MM.1S (cell line): ENCODE measurements at regions not wholly inside any gene's neighbourhood (a gene's known extent, or its start where the extent isn't known, plus 50 kb on each side); places are given as distances from the start of the nearest gene placed in this dataset.

Experiments
- DNase-seq: peaks from one replicate; pipeline ENCODE4 v3.0.0-alpha.2; 2015
- H2AFZ ChIP-seq: fragments of 300-600 bp; sonication (generic); 2 replicates; pipeline ENCODE4 v1.6.0; 2016; ENCODE audit warnings: antibody characterized with exemption, low read length
- H3F3A ChIP-seq: fragments of 300-600 bp; sonication (generic); 2 replicates; pipeline ENCODE4 v1.6.1; 2016; ENCODE audit warnings: mild to moderate bottlenecking, antibody characterized with exemption, low read length, moderate library complexity, mixed read lengths; ENCODE audit not compliant: insufficient read depth
- H3K27ac ChIP-seq: fragments of 300-600 bp; sonication (generic); 2 replicates; pipeline ENCODE4 v1.5.1; 2016; ENCODE audit warnings: mild to moderate bottlenecking, low read length
- H3K27me3 ChIP-seq: fragments of 300-600 bp; sonication (generic); replicated peaks from 2 replicates; pipeline ENCODE4 v1.6.0; 2016; ENCODE audit warnings: low read length; ENCODE audit not compliant: insufficient read depth
- H3K36me3 ChIP-seq: fragments of 300-600 bp; sonication (generic); replicated peaks from 2 replicates; pipeline ENCODE4 v1.6.1; 2016; ENCODE audit warnings: mild to moderate bottlenecking, low read length, mixed read lengths; ENCODE audit not compliant: insufficient read depth
- H3K4me1 ChIP-seq: fragments of 300-600 bp; sonication (generic); 2 replicates; pipeline ENCODE4 v1.6.1; 2016; ENCODE audit warnings: low read length, mixed read lengths
- H3K4me2 ChIP-seq: fragments of 300-600 bp; sonication (generic); 2 replicates; pipeline ENCODE4 v1.6.0; 2016; ENCODE audit warnings: low read depth, low read length
- H3K4me3 ChIP-seq: fragments of 300-600 bp; sonication (generic); 2 replicates; pipeline ENCODE4 v1.5.1; 2016; ENCODE audit warnings: low read length, mixed read lengths
- H3K79me2 ChIP-seq: fragments of 300-600 bp; sonication (generic); 2 replicates; pipeline ENCODE4 v1.6.1; 2016; ENCODE audit warnings: mixed run types, low read length, mixed read lengths
- H3K9ac ChIP-seq: fragments of 300-600 bp; sonication (generic); 2 replicates; pipeline ENCODE4 v1.6.1; 2016; ENCODE audit warnings: low read length, mixed read lengths
- H3K9me2 ChIP-seq: fragments of 300-600 bp; sonication (generic); replicated peaks from 2 replicates; pipeline ENCODE4 v1.6.1; 2016; ENCODE audit warnings: mild to moderate bottlenecking, low read length, mixed read lengths; ENCODE audit not compliant: insufficient read depth
- H3K9me3 ChIP-seq: fragments of 300-600 bp; sonication (generic); replicated peaks from 2 replicates; pipeline ENCODE4 v1.6.1; 2016; ENCODE audit warnings: mild to moderate bottlenecking, low read length, mixed read lengths; ENCODE audit not compliant: insufficient read depth
- H4K20me1 ChIP-seq: fragments of 300-600 bp; sonication (generic); 2 replicates; pipeline ENCODE4 v1.6.1; 2016; ENCODE audit warnings: mild to moderate bottlenecking, low read length, moderate library complexity, mixed read lengths; ENCODE audit not compliant: insufficient read depth
- EZH2 ChIP-seq: fragments of 300-600 bp; sonication (generic); optimal IDR thresholded peaks from 2 replicates; pipeline ENCODE3; 2017; ENCODE audit warnings: low read depth, mild to moderate bottlenecking, antibody characterized with exemption, low read length, mixed read lengths
- EZH2phosphoT487 ChIP-seq: fragments of 300-600 bp; sonication (generic); IDR thresholded peaks from 2 replicates; pipeline ENCODE4 v1.6.1; 2018; ENCODE audit warnings: antibody characterized with exemption, low read length
- TF ChIP-seq, protein P1 (sequence below): fragments of 300-600 bp; sonication (generic); IDR thresholded peaks from 2 replicates; pipeline ENCODE4 v1.5.1; 2016; ENCODE audit warnings: antibody characterized with exemption, low read length, mixed read lengths

DNA sequence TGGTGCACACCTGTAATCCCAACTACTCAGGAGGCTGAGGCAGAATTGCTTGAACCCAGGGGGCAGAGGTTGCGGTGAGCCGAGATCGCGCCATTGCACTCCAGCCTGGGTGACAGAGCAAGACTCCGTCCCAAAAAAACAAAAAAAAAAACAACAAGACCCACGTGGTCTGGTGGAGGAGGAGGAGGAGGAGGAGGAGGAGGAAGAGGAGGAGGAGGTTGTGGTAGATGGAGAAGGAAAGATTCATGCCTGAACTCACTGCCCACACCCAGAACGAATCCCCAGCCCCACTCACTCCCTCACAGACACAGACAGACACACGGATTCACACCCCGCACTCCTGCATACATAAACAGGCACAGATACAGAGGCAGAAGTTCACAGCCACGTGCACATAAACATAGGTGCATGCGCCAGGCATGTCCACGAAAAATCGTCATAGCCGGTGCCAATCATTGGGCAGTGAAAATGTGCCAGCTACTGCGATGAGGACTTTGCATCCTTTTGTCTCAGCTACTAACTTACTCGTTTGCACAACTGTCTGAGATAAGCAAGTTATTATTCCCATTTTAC is 138.5 kb downstream of the WSCD1 start:
- no peak overlapping the region for H3K9ac ChIP-seq
- no peaks in the 10 kb centered on the region for H3K79me2 ChIP-seq
- H3K4me1 ChIP-seq: no peaks in the 10 kb centered on the region
- H4K20me1 ChIP-seq: no peaks in the 10 kb centered on the region
- no peaks in the 10 kb centered on the region for H3K27me3 ChIP-seq
- H3K36me3 ChIP-seq: no peaks in the 10 kb centered on the region
- no peak overlapping the region for H3K4me2 ChIP-seq
- no peak overlapping the region for H3K27ac ChIP-seq
- H3K9me3 ChIP-seq: no peaks in the 10 kb centered on the region
- no peak for DNase-seq
- H3K9me2 ChIP-seq: no peaks in the 10 kb centered on the region
- no peak overlapping the region for H3K4me3 ChIP-seq
- H2AFZ ChIP-seq: no peak overlapping the region
- TF ChIP-seq EZH2: no peak
- no peaks in the 10 kb centered on the region for H3F3A ChIP-seq

DNA sequence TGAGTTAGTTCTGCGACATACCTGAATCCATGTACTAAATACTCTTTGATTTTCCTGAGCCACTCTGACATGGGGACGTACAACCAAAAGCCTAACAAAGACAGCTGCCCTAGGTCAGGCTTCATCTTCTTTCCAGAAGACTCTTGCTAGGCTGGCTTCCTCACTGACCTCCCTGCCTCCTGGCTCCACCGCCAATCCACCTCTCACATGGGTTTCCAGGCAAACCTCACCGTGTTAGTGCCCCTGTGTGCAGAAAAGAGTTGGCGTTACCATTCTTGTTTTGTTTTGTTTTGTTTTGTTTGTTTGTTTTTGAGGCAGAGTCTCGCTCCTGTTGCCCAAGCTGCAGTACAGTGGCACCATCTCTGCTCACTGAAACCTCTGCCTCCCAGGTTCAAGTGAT is 135.3 kb downstream of the WSCD1 start:
- no peaks in the 10 kb centered on the region for H3F3A ChIP-seq
- H3K9me2 ChIP-seq: no peaks in the 10 kb centered on the region
- H3K4me3 ChIP-seq: no peak overlapping the region
- TF ChIP-seq EZH2 (no peak), EZH2phosphoT487 (no peak)
- TF ChIP-seq, protein P1, sequence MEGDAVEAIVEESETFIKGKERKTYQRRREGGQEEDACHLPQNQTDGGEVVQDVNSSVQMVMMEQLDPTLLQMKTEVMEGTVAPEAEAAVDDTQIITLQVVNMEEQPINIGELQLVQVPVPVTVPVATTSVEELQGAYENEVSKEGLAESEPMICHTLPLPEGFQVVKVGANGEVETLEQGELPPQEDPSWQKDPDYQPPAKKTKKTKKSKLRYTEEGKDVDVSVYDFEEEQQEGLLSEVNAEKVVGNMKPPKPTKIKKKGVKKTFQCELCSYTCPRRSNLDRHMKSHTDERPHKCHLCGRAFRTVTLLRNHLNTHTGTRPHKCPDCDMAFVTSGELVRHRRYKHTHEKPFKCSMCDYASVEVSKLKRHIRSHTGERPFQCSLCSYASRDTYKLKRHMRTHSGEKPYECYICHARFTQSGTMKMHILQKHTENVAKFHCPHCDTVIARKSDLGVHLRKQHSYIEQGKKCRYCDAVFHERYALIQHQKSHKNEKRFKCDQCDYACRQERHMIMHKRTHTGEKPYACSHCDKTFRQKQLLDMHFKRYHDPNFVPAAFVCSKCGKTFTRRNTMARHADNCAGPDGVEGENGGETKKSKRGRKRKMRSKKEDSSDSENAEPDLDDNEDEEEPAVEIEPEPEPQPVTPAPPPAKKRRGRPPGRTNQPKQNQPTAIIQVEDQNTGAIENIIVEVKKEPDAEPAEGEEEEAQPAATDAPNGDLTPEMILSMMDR: no peak
- H4K20me1 ChIP-seq: no peaks in the 10 kb centered on the region
- no peak for DNase-seq
- no peak overlapping the region for H2AFZ ChIP-seq
- no peaks in the 10 kb centered on the region for H3K79me2 ChIP-seq
- H3K4me1 ChIP-seq: no peaks in the 10 kb centered on the region
- no peaks in the 10 kb centered on the region for H3K9me3 ChIP-seq
- no peaks in the 10 kb centered on the region for H3K27me3 ChIP-seq
- no peak overlapping the region for H3K4me2 ChIP-seq
- H3K9ac ChIP-seq: no peak overlapping the region
- no peak overlapping the region for H3K27ac ChIP-seq
- H3K36me3 ChIP-seq: no peaks in the 10 kb centered on the region

DNA sequence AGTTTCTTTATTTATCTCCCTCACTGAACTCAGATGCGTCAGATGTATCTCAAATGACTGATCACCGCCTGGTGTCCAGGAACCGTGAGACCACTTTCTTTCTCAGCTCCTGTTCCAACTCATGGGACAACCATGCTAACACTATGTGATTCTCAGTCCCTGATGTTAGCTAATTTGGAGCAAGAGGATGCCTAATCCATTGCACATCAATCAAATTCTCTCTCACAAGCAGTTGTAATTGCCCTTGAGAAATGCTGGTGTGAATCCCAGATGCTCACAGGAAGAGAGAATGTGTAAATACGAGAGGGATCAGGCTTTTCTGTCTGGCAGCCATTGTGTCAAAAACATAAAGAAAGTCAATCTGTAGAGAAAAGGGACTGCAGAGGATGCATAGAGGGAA is 134.9 kb downstream of the WSCD1 start:
- Histone ChIP-seq H3K79me2 (no peaks in the 10 kb centered on the region), H4K20me1 (no peaks in the 10 kb centered on the region), H3K4me3 (no peak overlapping the region), H3K9me3 (no peaks in the 10 kb centered on the region), H3K4me1 (no peaks in the 10 kb centered on the region), H3K9me2 (no peaks in the 10 kb centered on the region), H3K27ac (no peak overlapping the region), H3F3A (no peaks in the 10 kb centered on the region), H3K9ac (no peak overlapping the region), H2AFZ (no peak overlapping the region), H3K36me3 (no peaks in the 10 kb centered on the region), H3K27me3 (no peaks in the 10 kb centered on the region), H3K4me2 (no peak overlapping the region)
- DNase-seq: no peak
- TF ChIP-seq EZH2phosphoT487: no peak
- TF ChIP-seq, protein P1: no peak
- TF ChIP-seq EZH2: no peak

DNA sequence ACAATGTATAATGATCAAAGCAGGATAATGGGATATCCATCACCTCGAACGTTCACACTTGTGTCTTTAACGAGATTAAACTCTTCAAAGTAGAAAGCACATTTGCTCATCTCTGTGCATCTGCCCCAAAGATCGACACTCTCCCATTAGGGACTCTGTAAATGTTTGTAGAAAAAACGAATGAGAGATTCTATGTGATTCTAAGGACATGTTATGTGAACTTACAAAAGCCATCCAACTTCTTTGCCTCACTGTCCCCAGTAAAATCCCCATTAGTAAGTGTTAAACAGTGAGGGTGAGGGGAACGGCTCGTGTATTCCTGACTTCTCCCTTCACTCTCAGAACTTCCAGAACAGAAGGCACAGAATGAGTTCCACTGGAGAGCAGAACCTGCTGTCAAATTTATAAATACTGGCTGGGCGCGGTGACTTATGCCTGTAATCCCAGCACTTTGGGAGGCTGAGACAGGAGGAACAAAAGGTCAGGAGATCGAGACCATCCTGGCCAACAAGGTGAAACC is 134.1 kb downstream of the WSCD1 start:
- Histone ChIP-seq H3K4me1 (no peaks in the 10 kb centered on the region), H3K79me2 (no peaks in the 10 kb centered on the region), H3K4me3 (no peak overlapping the region), H2AFZ (no peak overlapping the region), H3K9ac (no peak overlapping the region), H3F3A (no peaks in the 10 kb centered on the region), H3K4me2 (no peak overlapping the region), H4K20me1 (no peaks in the 10 kb centered on the region), H3K27ac (no peak overlapping the region), H3K9me3 (no peaks in the 10 kb centered on the region), H3K36me3 (no peaks in the 10 kb centered on the region), H3K27me3 (no peaks in the 10 kb centered on the region), H3K9me2 (no peaks in the 10 kb centered on the region)
- no peak for DNase-seq
- no peak for TF ChIP-seq EZH2
- TF ChIP-seq, protein P1: no peak
- no peak for TF ChIP-seq EZH2phosphoT487
